Tibial nerve (tissue), 4 donors: ENCODE measurements at regions not wholly inside any gene's neighbourhood (a gene's known extent, or its start where the extent isn't known, plus 50 kb on each side); places are given as distances from the start of the nearest gene placed in this dataset.

Experiments
- CTCF ChIP-seq, 5 experiments: fragments of 200-600 bp in 3 of 5; fragments of 450-650 bp in 2 of 5; sonication (generic) in 3 of 5; IDR thresholded peaks; one replicate each; pipeline ENCODE4 v1.5.1; 2016 to 2019; ENCODE audit warnings: antibody characterized with exemption in 5 of 5, mild to moderate bottlenecking in 3 of 5, moderate library complexity in 2 of 5
- EP300 ChIP-seq, 2 donors: sonication (generic); formaldehyde crosslinking; IDR thresholded peaks; one replicate each; pipeline ENCODE4 v1.6.1; 2017; ENCODE audit warnings: antibody characterized with exemption in 2 of 2, mild to moderate bottlenecking in 1 of 2
- POLR2A ChIP-seq, 2 donors: fragments of 450-650 bp; IDR thresholded peaks; one replicate each; pipeline ENCODE4 v1.6.1; 2017; ENCODE audit warnings: antibody characterized with exemption in 2 of 2, mild to moderate bottlenecking in 2 of 2, moderate library complexity in 2 of 2

- TF ChIP-seq CTCF (IDR thresholded peaks at IDR 0.05), result no peak
- TF ChIP-seq EP300 (IDR thresholded peaks at IDR 0.05), result no peak
- TF ChIP-seq POLR2A (IDR thresholded peaks at IDR 0.05), result no peak
These were observed 368.0 kb downstream of the GBA3 start for GRCh38 chr4:23060776-23061175.
